ENCODE measurements at regions not wholly inside any gene's neighbourhood (a gene's known extent, or its start where the extent isn't known, plus 50 kb on each side); places are given as distances from the start of the nearest gene placed in this dataset.

DNA sequence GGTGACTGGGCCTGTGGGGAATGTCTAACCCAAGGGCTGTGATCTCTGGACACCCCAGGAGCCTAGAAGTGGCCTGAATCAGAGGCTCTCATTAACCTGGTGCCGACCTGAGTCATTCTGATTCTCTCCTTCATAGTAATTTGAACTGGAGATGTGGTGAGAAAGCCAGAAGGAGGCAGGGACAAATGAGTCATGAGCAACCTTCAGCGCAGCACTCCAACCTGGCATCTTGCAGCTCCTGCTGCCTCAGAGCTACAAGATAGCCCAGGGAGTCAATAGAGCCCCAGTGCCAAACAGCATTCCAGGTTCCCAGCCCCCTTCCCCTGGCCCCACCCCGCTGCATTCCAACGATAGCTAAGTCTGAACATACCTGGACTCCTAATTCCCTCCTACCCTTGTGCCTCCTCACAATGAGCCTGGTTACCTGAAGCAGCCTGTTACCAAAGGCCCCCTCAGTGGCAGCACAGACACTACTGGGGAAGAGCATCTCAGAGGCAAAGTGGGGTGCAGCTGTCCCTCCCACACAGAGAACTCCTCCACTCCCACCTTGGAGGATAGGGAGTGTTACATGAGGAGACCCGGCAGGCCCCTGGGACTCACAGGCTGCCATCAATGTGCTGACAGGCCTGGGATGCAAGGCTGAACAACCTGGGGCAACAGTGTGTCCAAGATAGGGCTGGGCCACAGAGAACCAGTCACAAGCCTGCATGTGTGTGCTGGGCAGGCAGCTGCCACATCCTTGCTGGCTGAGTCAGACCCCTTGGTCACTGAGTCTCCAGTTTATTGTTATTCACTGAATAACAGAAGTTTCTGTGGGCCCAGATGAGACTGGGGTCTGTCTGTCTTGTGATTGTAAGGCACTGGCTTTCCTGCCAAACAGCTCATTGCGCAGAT lies 76.8 kb upstream of the LEP start:
- Mint-ChIP-seq H3K9me3 (peaks cover 0 to 9% (median 0%) of the 10 kb centered on the region in 7 donors), H3K27ac (no peak overlapping the region), H3K4me1 (peaks cover 0 to 25% (median 4%) of the 10 kb centered on the region in 4 donors), H3K27me3 (peaks cover 82% of the 10 kb centered on the region), H3K4me3 (no peak overlapping the region), H3K36me3 (no peaks in the 10 kb centered on the region)
- H3K4me3 ChIP-seq (ENCODE audit: low read depth, low read length) = no peak overlapping the region
- DNase-seq (no peak), ATAC-seq (ENCODE audit: low read depth in 2 of 2) (no peak)
- H3K36me3 ChIP-seq (ENCODE audit: control insufficient read depth, insufficient read depth, low read length) = no peaks in the 10 kb centered on the region
- no peak overlapping the region for H3K27ac ChIP-seq (ENCODE audit: insufficient read depth, low read length, poor library complexity, severe bottlenecking)
- H3K4me1 ChIP-seq (ENCODE audit: control insufficient read depth, insufficient read depth, low read length, poor library complexity, severe bottlenecking) = peaks cover 24% of the 10 kb centered on the region
- H3K27me3 ChIP-seq (ENCODE audit: control insufficient read depth, insufficient read depth, low read length) = peaks cover 11% of the 10 kb centered on the region
- H3K9me3 ChIP-seq (ENCODE audit: control insufficient read depth in 2 of 2, low read length in 2 of 2) = no peaks in the 10 kb centered on the region

- Mint-ChIP-seq H3K36me3 (no peaks in the 10 kb centered on the region), H3K9me3 (peaks cover 0 to 9% (median 0%) of the 10 kb centered on the region in 7 donors), H3K27me3 (peaks cover 79% of the 10 kb centered on the region), H3K27ac (no peak overlapping the region), H3K4me1 (peaks cover 0 to 25% (median 4%) of the 10 kb centered on the region in 4 donors), H3K4me3 (peak overlapping the region in 2 of 4 donors; percentile 59 to 60)
- ATAC-seq (ENCODE audit: low read depth in 2 of 2) = no peak
- DNase-seq = no peak
- Histone ChIP-seq H3K27me3 (ENCODE audit: control insufficient read depth, insufficient read depth, low read length) (peaks cover 14% of the 10 kb centered on the region), H3K27ac (ENCODE audit: insufficient read depth, low read length, poor library complexity, severe bottlenecking) (no peak overlapping the region), H3K4me3 (ENCODE audit: low read depth, low read length) (no peak overlapping the region), H3K36me3 (ENCODE audit: control insufficient read depth, insufficient read depth, low read length) (no peaks in the 10 kb centered on the region), H3K4me1 (ENCODE audit: control insufficient read depth, insufficient read depth, low read length, poor library complexity, severe bottlenecking) (peaks cover 24% of the 10 kb centered on the region), H3K9me3 (ENCODE audit: control insufficient read depth in 2 of 2, low read length in 2 of 2) (no peaks in the 10 kb centered on the region)
Observed at GRCh38 chr7:128164955-128165670, 76.0 kb upstream of the LEP start.

DNA sequence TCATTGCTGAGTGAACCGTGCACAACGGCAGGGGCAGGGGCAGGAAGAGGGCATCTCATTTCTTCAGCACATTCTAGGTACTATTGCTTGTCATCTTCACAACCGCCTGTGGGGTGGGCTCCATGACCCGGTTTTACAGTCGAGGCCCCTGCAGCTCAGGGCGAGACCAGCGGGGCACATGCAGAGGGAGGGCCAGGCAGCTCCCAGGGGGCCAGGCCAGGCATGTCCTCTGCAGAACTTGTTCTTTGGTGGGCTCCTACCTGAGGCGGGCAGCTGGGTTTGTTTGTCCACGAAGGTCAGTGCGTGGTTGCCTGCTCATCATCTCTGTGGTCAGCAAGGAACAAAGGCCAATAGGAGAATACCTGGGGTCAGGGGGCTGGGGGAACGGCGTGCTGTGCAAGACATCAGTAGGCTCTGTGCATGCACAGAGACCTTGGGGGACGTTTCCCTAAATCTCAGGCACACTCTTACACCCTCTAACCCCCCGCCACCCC lies 75.1 kb upstream of the LEP start:
- no peak overlapping the region for H3K27ac Mint-ChIP-seq
- peaks cover 16% of the 10 kb centered on the region for H3K27me3 ChIP-seq (ENCODE audit: control insufficient read depth, insufficient read depth, low read length)

DNA sequence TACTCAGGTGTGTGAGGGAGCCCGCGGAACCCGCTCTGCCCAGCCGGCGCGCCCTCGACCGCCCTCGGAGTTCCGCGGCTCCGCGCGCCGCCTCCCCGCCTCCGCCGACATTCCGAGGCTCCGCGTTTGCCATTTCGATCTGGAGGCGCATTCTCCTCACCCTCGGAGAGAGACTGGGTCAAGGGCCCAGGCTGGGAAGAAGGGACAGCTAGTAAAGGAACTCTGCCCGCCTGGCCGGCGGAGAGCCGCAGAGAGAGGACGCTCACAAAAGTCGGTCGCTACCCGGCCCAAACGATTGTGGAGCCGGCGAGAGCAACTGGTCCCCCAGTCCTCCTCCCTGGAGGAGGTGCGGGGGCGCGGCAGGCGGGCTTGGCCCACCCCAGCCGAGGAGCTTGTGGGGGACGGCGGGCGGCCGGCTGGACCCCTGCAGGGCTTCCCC lies 74.5 kb upstream of the LEP start:
- Mint-ChIP-seq H3K9me3 (peaks cover 0 to 7% (median 0%) of the 10 kb centered on the region in 7 donors), H3K4me3 (peak overlapping the region in 1 of 4 donors; percentile 65), H3K36me3 (no peaks in the 10 kb centered on the region), H3K27me3 (peaks cover 72% of the 10 kb centered on the region), H3K4me1 (peaks cover 0 to 25% (median 4%) of the 10 kb centered on the region in 4 donors), H3K27ac (no peak overlapping the region)
- ATAC-seq (ENCODE audit: low read depth in 2 of 2) (no peak), DNase-seq (no peak)
- H3K4me1 ChIP-seq (ENCODE audit: control insufficient read depth, insufficient read depth, low read length, poor library complexity, severe bottlenecking) = peaks cover 24% of the 10 kb centered on the region
- no peaks in the 10 kb centered on the region for H3K9me3 ChIP-seq (ENCODE audit: control insufficient read depth in 2 of 2, low read length in 2 of 2)
- H3K27me3 ChIP-seq (ENCODE audit: control insufficient read depth, insufficient read depth, low read length) = peaks cover 16% of the 10 kb centered on the region
- no peaks in the 10 kb centered on the region for H3K36me3 ChIP-seq (ENCODE audit: control insufficient read depth, insufficient read depth, low read length)
- no peak overlapping the region for H3K4me3 ChIP-seq (ENCODE audit: low read depth, low read length)
- H3K27ac ChIP-seq (ENCODE audit: insufficient read depth, low read length, poor library complexity, severe bottlenecking) = no peak overlapping the region

More for the DNA sequence above, 75.1 kb upstream of the LEP start:
- Mint-ChIP-seq H3K9me3 (peaks cover 0 to 9% (median 0%) of the 10 kb centered on the region in 7 donors), H3K27me3 (peaks cover 74% of the 10 kb centered on the region), H3K36me3 (no peaks in the 10 kb centered on the region), H3K4me1 (peaks cover 0 to 25% (median 4%) of the 10 kb centered on the region in 4 donors), H3K4me3 (peak overlapping the region in 1 of 4 donors; percentile 65)
- no peak overlapping the region for H3K4me3 ChIP-seq (ENCODE audit: low read depth, low read length)
- no peak overlapping the region for H3K27ac ChIP-seq (ENCODE audit: insufficient read depth, low read length, poor library complexity, severe bottlenecking)
- H3K36me3 ChIP-seq (ENCODE audit: control insufficient read depth, insufficient read depth, low read length) = no peaks in the 10 kb centered on the region
- ATAC-seq (ENCODE audit: low read depth in 2 of 2) (no peak), DNase-seq (no peak)
- H3K9me3 ChIP-seq (ENCODE audit: control insufficient read depth in 2 of 2, low read length in 2 of 2) = no peaks in the 10 kb centered on the region
- peaks cover 24% of the 10 kb centered on the region for H3K4me1 ChIP-seq (ENCODE audit: control insufficient read depth, insufficient read depth, low read length, poor library complexity, severe bottlenecking)

DNA sequence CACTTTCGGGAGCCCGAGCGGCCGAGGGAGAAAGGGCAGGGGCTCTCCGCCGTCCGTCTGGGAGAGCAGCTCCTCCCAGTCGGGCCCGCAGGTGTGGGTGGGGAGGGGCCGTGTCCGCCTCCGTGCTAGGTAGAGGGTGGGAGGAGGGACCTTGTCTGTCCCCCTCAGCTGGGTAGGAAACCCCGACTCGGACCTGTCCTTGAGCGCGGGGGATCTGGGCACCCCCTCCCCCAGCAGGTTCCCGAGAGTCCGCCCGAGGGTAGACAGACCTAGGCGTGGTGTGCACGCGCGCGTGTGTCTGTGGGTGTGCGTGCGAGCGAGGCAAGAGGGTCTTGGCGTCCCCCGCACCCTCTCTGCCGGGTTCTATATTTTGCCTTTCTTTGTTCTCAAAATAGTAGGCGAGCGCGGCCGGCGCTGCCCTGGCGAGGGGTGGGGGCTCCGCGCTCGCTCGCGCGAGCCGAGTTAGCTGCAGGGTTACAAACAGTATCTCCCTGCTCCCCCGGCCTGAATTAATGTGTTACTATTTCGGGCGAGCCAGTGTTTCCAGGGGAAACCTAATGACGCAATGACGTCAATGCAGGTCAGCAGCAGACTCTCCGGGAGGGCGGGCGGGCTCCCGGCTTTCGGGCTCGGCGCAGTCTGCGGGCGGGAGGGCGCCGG lies 73.9 kb upstream of the LEP start:
- Histone ChIP-seq H3K4me3 (ENCODE audit: low read depth, low read length) (no peak overlapping the region), H3K27ac (ENCODE audit: insufficient read depth, low read length, poor library complexity, severe bottlenecking) (no peak overlapping the region)
- DNase-seq = no peak

DNA sequence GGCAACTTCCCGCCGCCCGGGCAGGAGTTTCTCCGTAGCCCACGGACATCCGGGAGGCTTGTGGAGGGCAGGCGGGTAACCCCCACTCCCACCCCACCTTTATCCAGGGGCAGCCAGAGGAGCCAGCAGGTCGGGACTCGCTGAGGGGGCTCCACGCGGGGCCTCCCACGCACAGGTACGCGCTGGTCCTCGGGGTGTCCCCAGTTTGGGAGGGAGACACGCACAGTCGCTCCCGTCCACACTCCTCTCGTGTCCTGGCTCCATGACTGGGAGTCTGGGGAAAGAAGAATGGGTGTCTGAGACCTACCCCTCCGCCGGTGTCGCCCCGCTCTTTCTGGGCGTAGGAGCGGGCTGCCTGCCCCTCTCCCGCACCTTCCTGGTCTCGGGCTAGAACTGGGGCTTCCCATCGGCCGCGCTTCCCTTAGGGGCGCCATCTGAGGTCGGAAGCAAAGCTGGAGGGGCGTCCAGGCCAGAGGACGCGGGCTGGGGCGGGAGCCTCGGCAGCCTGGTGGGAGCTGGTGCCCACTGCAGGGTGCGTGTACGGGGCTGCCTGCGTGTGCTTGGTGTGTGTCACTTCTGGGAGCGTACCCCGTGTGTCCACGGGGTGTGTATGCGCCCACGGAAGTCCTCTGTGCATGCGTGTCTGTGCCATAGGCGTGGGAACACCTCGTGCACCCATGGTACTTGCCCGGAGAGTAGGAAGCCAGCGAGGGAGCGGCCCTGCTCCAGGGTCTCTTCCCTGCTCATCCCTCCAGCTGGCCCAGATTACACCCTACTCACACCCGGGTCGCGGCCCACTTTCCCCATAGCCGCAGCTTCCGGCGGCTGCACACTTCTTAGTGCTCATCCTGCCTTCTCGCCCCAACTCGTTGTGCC lies 73.0 kb upstream of the LEP start:
- H3K36me3 ChIP-seq (ENCODE audit: control insufficient read depth, insufficient read depth, low read length) = no peaks in the 10 kb centered on the region
- Mint-ChIP-seq H3K27me3 (peaks cover 67% of the 10 kb centered on the region), H3K27ac (peak overlapping the region in 1 of 3 donors; percentile 87), H3K4me1 (peaks cover 0 to 25% (median 4%) of the 10 kb centered on the region in 4 donors), H3K36me3 (no peaks in the 10 kb centered on the region), H3K4me3 (peak overlapping the region; percentile 22 to 81 (median 68)), H3K9me3 (peaks cover 0 to 5% (median 0%) of the 10 kb centered on the region in 7 donors)
- DNase-seq (no peak), ATAC-seq (ENCODE audit: low read depth in 2 of 2) (no peak)
- no peak overlapping the region for H3K27ac ChIP-seq (ENCODE audit: insufficient read depth, low read length, poor library complexity, severe bottlenecking)
- peaks cover 24% of the 10 kb centered on the region for H3K4me1 ChIP-seq (ENCODE audit: control insufficient read depth, insufficient read depth, low read length, poor library complexity, severe bottlenecking)
- H3K9me3 ChIP-seq (ENCODE audit: control insufficient read depth in 2 of 2, low read length in 2 of 2) = no peaks in the 10 kb centered on the region
- H3K27me3 ChIP-seq (ENCODE audit: control insufficient read depth, insufficient read depth, low read length) = peaks cover 14% of the 10 kb centered on the region
- H3K4me3 ChIP-seq (ENCODE audit: low read depth, low read length) = no peak overlapping the region

More for the DNA sequence above, 73.9 kb upstream of the LEP start:
- ATAC-seq (ENCODE audit: low read depth in 2 of 2) = no peak
- peaks cover 72% of the 10 kb centered on the region for H3K27me3 Mint-ChIP-seq
- Histone ChIP-seq H3K9me3 (ENCODE audit: control insufficient read depth in 2 of 2, low read length in 2 of 2) (no peaks in the 10 kb centered on the region), H3K4me1 (ENCODE audit: control insufficient read depth, insufficient read depth, low read length, poor library complexity, severe bottlenecking) (peaks cover 24% of the 10 kb centered on the region), H3K36me3 (ENCODE audit: control insufficient read depth, insufficient read depth, low read length) (no peaks in the 10 kb centered on the region), H3K27me3 (ENCODE audit: control insufficient read depth, insufficient read depth, low read length) (peaks cover 14% of the 10 kb centered on the region)
- no peaks in the 10 kb centered on the region for H3K36me3 Mint-ChIP-seq
- no peak overlapping the region for H3K27ac Mint-ChIP-seq
- peak overlapping the region in 3 of 4 donors; percentile 43 to 68 (median 59) for H3K4me3 Mint-ChIP-seq
- H3K4me1 Mint-ChIP-seq = peaks cover 0 to 25% (median 4%) of the 10 kb centered on the region in 4 donors
- H3K9me3 Mint-ChIP-seq = peaks cover 0 to 7% (median 0%) of the 10 kb centered on the region in 7 donors
